ENCODE measurements at regions not wholly inside any gene's neighbourhood (a gene's known extent, or its start where the extent isn't known, plus 50 kb on each side); places are given as distances from the start of the nearest gene placed in this dataset.

DNA sequence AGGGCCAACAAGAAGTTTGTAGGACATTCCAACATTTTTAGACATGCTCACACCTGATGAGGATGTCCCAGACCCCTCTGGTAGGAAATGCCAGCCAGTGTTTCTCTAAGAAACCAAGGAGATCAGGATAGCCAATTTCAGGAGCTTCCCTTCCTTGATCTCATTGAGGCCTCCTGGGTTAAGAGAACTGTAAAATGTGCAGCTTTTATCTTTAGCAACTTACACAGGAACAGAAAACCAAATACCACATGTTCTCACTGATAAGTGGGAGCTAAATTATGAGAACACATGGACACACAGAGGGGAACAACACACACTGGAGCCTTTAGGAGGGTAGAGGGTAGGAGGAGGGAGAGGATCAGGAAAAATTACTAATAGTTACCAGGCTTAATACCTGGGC lies 99.6 kb upstream of the MAP2 start:
- no peak overlapping the region for H3K27ac ChIP-seq (ENCODE audit: low read depth in 1 of 2, low read length in 2 of 2)
- H3K9ac ChIP-seq (ENCODE audit: low read depth in 1 of 2, low read length in 2 of 2) = no peak overlapping the region
- TF ChIP-seq, protein P1, sequence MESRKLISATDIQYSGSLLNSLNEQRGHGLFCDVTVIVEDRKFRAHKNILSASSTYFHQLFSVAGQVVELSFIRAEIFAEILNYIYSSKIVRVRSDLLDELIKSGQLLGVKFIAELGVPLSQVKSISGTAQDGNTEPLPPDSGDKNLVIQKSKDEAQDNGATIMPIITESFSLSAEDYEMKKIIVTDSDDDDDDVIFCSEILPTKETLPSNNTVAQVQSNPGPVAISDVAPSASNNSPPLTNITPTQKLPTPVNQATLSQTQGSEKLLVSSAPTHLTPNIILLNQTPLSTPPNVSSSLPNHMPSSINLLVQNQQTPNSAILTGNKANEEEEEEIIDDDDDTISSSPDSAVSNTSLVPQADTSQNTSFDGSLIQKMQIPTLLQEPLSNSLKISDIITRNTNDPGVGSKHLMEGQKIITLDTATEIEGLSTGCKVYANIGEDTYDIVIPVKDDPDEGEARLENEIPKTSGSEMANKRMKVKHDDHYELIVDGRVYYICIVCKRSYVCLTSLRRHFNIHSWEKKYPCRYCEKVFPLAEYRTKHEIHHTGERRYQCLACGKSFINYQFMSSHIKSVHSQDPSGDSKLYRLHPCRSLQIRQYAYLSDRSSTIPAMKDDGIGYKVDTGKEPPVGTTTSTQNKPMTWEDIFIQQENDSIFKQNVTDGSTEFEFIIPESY (IDR thresholded peaks at IDR 0.05) = no peak
- TF ChIP-seq GABPA (IDR thresholded peaks at IDR 0.05 in 1 of 2, conservative IDR thresholded peaks at IDR 0.05 in 1 of 2) (no peak), TAF1 (conservative IDR thresholded peaks at IDR 0.05) (no peak), HNF4G (IDR thresholded peaks at IDR 0.05) (no peak), RXRA (IDR thresholded peaks at IDR 0.05) (no peak), REST (IDR thresholded peaks at IDR 0.05) (no peak), JUND (IDR thresholded peaks at IDR 0.05) (no peak), RAD21 (IDR thresholded peaks at IDR 0.05) (no peak), SP1 (IDR thresholded peaks at IDR 0.05) (no peak), NR2F2 (IDR thresholded peaks at IDR 0.05) (no peak), FOXA2 (IDR thresholded peaks at IDR 0.05) (no peak)
- no peaks in the 10 kb centered on the region for H3K4me1 ChIP-seq (ENCODE audit: control insufficient read depth in 4 of 4, insufficient read depth in 4 of 4, low read length in 3 of 4)
- DNase-seq (ENCODE audit: low spot score) = no peak
- H3K36me3 ChIP-seq (ENCODE audit: control insufficient read depth in 4 of 4, insufficient read depth in 3 of 4, low read depth in 1 of 4, low read length in 3 of 4) = no peaks in the 10 kb centered on the region
- H3K9me3 ChIP-seq (ENCODE audit: control insufficient read depth in 4 of 4, low read length in 3 of 4) = no peaks in the 10 kb centered on the region
- H3K4me3 ChIP-seq (ENCODE audit: low read depth in 1 of 3, low read length in 3 of 3) = no peak overlapping the region
- no peaks in the 10 kb centered on the region for H3K27me3 ChIP-seq (ENCODE audit: control insufficient read depth in 4 of 4, insufficient read depth in 4 of 4, low read length in 3 of 4)

DNA sequence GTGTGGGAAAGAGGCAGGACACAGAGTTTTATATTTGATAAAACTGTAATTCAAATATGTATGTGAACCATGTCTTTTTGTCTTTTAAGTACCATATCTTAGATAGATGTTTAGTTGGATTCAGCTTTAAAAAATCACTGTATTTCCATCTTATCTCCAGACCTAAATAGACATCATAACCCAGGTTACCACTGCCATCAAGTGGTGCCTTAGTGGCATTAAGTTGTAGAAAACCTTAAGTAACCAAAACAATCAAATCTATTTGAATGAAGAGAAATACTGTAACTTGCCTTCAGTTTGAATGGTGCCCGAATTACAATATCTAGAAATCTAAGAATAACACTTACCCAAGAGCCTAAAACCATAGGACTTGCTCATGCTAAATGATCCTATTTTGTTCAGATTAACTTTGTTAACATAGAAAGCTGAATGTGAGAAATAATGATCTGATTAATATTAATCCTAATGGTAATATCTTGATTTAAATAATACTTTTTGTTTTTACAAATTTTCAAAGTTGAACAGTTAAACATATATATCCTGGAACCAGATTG lies 92.5 kb upstream of the MAP2 start:
- no peaks in the 10 kb centered on the region for H3K27me3 ChIP-seq (ENCODE audit: control insufficient read depth in 4 of 4, insufficient read depth in 4 of 4, low read length in 3 of 4)
- H3K9me3 ChIP-seq (ENCODE audit: control insufficient read depth in 4 of 4, low read length in 3 of 4) = no peaks in the 10 kb centered on the region
- H3K9ac ChIP-seq (ENCODE audit: low read depth in 1 of 2, low read length in 2 of 2) = no peak overlapping the region
- no peak overlapping the region for H3K4me3 ChIP-seq (ENCODE audit: low read depth in 1 of 3, low read length in 3 of 3)
- TF ChIP-seq EGR1 (IDR thresholded peaks at IDR 0.05; ENCODE audit: low read depth in 2 of 2) = no peak
- TF ChIP-seq YY1 (IDR thresholded peaks at IDR 0.05) = no peak
- no peak for TF ChIP-seq FOXA2 (IDR thresholded peaks at IDR 0.05)
- TF ChIP-seq NR2F2 (IDR thresholded peaks at IDR 0.05) = no peak
- peak; percentile 70 to 73 for TF ChIP-seq RAD21 (IDR thresholded peaks at IDR 0.05)
- TF ChIP-seq MAX (IDR thresholded peaks at IDR 0.05) = no peak
- TF ChIP-seq HNF4A (conservative IDR thresholded peaks at IDR 0.05) = no peak
- no peak for TF ChIP-seq SP1 (IDR thresholded peaks at IDR 0.05)
- TF ChIP-seq FOXA1 (IDR thresholded peaks at IDR 0.05) = no peak
- TF ChIP-seq GABPA (IDR thresholded peaks at IDR 0.05 in 1 of 2, conservative IDR thresholded peaks at IDR 0.05 in 1 of 2) = no peak
- TF ChIP-seq REST (IDR thresholded peaks at IDR 0.05) = no peak
- TF ChIP-seq, protein P2, sequence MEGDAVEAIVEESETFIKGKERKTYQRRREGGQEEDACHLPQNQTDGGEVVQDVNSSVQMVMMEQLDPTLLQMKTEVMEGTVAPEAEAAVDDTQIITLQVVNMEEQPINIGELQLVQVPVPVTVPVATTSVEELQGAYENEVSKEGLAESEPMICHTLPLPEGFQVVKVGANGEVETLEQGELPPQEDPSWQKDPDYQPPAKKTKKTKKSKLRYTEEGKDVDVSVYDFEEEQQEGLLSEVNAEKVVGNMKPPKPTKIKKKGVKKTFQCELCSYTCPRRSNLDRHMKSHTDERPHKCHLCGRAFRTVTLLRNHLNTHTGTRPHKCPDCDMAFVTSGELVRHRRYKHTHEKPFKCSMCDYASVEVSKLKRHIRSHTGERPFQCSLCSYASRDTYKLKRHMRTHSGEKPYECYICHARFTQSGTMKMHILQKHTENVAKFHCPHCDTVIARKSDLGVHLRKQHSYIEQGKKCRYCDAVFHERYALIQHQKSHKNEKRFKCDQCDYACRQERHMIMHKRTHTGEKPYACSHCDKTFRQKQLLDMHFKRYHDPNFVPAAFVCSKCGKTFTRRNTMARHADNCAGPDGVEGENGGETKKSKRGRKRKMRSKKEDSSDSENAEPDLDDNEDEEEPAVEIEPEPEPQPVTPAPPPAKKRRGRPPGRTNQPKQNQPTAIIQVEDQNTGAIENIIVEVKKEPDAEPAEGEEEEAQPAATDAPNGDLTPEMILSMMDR (IDR thresholded peaks at IDR 0.05; ENCODE audit: low read depth, low read length, missing input control) = peak; percentile 29
- H3K36me3 ChIP-seq (ENCODE audit: control insufficient read depth in 4 of 4, insufficient read depth in 3 of 4, low read depth in 1 of 4, low read length in 3 of 4) = no peaks in the 10 kb centered on the region
- DNase-seq (ENCODE audit: low spot score) = no peak
- peaks cover 0 to 4% (median 3%) of the 10 kb centered on the region in 4 donors for H3K4me1 ChIP-seq (ENCODE audit: control insufficient read depth in 4 of 4, insufficient read depth in 4 of 4, low read length in 3 of 4)
- 12% methylated on average over 1 of the region's 1 CpG for WGBS
- H3K27ac ChIP-seq (ENCODE audit: low read depth in 1 of 2, low read length in 2 of 2) = no peak overlapping the region
